Ramos (cell line): ENCODE measurements at regions not wholly inside any gene's neighbourhood (a gene's known extent, or its start where the extent isn't known, plus 50 kb on each side); places are given as distances from the start of the nearest gene placed in this dataset.

Experiments
- in situ Hi-C: fragments of 300-500 bp; cut with MboI; formaldehyde crosslinking; loops from one replicate; pipeline ENCODE4 v1.14.3; 2022; ENCODE audit warnings: low sequenced_read_pairs; ENCODE audit not compliant: unreplicated experiment

GRCh38 chr3:14284694-14285547 is 106.3 kb downstream of the LSM3 start:
- in situ Hi-C loops: no loop called here

- in situ Hi-C loops: no loop called here
Measured at GRCh38 chr3:14285548-14285925, 106.9 kb downstream of the LSM3 start.

DNA sequence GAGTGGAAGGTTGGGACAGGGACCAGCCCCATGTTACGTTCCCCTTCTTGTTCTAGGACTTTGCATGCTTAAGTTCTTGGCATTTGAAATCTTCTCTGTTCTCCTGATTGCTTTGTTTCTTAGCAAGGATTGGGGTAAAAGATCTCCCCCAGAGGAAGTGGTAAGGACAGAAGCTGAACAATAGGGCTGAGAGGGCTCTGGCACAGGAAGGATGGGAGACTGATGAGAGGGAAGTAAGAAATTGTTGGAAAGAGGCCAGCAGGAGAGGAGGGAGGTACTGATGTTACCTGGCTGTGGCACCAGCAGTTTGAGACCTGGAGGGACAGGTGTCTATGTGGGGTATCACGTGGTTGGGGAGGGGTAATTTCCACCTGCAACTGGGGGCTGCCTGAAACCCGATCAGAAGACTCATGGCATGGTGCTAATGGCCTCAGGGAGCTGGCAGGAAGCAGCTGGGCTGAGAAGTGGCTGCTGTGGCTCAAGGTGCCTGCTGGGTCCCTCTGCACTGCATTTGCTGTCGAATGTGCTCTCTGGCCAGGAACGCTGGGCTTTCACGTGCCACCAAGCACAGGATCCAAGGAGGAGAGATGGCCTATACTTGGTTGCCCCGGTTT is 108.4 kb downstream of the LSM3 start:
- in situ Hi-C loops: no loop called here

DNA sequence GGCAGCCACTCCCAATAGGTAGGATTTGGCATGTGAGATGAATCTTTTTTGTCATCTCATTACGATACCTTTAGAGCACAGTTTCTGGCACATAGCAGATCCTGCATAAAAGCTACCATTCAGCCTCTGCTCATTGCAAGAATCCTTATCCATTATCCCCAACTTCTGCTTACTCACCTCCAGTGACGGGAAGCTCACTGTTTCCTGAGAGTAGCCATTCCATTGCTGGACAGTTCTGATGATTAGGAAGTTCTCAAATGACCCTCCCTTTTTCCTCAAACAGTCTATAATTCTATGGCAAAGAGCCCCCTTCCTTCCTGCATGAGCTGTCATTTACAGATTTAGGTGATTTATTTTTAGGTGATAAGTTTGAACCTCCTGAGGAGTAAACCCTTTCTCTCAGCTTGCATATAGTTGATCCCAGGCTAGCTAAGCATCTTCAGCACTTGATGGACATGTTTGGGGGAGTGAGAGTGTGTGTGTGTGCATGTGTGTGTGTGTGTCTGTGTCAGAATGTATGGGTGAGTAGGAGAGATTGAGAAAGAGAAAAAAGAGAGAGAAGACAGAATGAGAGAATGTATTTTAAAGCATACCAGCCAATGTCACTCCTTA is 109.7 kb downstream of the LSM3 start:
- in situ Hi-C loops: no loop called here

DNA sequence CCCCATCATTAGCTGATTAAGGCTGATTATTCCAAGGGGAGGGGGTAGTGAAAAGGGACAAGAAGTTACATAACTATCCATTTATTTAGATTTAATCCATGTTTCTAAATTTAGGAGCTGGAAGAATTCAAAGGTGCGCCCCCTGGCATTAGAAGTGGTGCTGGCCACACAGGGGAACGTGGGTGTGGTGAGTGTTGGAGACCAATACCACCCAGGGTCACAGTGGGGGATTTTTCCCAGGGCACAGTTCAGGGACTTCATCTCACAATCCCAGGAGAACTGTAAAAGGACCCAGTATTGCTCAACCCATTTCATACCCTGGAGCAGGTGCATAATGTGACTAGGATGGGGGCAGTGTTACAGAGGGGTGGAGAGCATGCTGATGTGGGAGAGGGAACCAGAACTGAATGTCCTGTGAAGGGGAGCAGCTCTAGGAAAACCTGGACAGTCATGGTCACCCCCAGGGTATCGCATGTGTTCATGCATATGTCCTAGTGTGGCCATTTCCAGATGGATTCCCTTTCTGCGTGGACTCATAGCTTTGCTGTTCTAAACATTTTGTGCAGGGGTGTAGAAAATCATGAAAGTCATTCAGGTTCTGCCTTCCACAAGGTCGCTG is 110.3 kb downstream of the LSM3 start:
- in situ Hi-C loops: no loop called here

GRCh38 chr3:14289590-14290461 is 111.2 kb downstream of the LSM3 start:
- in situ Hi-C loops: no loop called here

DNA sequence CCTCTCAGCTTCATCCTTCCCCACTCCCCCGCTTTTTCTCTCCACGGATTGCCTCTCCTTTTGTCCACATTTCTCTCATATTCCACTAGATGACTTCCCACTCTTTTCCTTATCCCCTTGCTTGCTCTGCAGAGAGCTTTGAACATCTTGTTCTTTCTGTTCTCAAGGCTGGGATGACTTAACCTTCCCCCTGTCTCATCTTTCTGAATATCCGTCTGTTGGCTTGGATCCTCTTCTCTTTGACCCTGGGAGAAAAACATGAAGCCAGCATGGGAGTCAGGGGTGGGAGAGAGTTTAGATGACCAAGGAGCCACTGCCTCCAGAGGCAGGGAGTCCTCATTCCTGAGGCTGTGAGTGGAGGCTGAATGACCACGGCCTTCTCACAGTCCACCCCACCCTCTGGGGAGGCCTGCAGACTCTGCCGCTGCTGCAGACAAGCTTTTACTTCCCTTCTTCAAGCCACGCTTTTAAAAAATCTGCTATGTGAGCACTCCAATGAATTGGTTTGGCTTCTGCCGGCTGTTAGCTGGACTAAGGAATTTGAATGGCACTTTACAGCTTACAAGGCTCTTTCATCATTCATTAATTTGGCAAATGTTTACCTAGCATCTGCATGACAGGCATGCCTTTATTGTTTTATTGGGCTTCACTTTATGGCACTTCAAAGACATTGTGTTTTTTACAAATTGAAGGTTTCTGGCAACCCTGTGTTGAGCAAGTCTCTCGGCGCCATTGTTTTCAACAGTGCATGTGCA is 111.6 kb upstream of the SLC6A6 start:
- in situ Hi-C loops: no loop called here

- in situ Hi-C loops: no loop called here
Measured at GRCh38 chr3:14295037-14295436, 107.4 kb upstream of the SLC6A6 start.

DNA sequence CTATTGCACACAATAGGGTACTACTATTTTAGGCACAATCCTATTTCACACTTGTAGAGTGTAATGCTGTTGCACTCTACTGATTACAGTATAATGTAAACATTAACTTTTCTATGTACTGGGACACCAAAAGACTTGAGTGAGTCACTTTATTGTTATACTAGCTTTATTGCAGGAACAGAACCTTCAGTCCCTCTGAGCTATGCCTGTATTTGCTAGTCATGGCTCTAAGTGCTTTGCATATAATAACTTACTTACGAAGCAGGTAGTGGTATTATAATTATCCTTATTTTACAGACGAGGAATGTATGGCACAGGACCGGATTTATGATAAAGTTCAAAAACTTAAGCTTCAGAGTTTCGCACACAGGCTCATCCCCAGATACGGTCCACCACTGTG is 106.6 kb upstream of the SLC6A6 start:
- in situ Hi-C loops: no loop called here

DNA sequence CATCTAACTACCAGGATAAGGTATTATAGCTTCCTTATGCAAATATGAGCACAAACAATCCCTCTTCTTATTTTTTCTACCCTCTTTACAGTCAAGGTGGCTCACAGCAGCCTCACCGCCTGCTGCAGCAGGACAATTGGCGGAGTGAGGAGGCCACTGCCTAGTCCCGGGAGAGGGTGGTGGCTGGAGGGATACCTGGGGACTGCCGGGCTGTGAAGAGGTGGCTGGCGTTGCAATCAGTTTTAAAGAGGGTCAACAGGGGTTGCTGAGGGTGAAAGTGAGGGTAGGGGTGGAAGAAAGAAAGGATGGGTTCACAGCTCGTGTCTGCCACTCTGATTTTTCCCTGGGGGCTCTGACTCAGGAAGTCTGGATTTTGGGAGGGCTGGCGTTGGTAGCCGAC is 105.1 kb upstream of the SLC6A6 start:
- in situ Hi-C loops: no loop called here

DNA sequence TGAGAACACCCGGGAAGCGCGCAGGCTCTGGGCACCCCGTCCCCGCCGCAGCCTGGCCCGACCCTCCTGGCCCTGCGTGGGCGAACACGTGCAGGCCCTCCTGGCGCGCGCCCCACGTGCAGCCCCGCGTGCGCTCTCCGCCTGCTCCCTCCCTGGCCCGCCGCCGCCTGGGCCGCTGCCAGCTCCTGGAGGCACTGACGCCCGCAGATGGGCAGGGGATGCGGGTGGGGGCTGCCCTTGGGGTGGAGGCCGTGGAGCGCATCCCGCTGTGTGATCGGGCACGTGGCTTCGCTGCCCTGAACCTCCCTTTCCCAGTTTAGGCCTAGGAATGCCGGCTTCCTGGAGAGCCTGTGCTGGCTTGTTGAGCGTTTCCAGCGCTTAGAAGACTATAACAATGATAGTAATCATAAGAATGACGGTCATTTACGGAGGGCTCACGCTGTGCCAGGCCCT is 104.6 kb upstream of the SLC6A6 start:
- in situ Hi-C loops: no loop called here

GRCh38 chr3:14298442-14298841 is 104.0 kb upstream of the SLC6A6 start:
- in situ Hi-C loops: no loop called here

DNA sequence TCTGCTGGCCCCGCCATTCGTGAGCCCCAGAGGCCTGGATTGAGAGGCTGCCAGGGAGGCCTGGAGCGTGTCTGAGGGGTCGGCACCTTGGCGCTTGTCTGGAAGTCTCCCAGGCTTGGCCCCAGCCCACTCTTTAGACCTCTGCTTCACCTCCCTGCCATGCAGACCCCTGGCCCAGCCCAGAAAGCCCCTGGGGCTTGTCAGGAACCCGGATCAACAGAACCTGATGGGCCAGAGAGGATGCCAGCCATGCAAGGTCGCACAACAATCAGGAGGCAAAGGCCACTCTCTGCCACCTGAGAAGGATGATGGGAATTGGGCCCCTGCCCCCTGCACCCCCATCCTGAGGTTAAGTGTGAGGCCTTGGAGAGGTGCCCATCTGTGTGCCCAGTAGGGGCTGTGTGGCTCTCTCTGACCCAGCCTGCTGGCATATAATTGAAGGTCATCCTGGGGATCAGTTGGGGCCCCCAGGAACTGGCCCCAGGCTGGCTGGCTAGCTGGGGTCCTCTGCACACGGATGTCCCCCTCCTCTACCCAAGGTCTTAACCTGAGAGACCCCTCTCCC is 103.3 kb upstream of the SLC6A6 start:
- in situ Hi-C loops: no loop called here

GRCh38 chr3:14299767-14300166 is 102.6 kb upstream of the SLC6A6 start:
- in situ Hi-C loops: no loop called here

GRCh38 chr3:14300721-14301399 is 101.5 kb upstream of the SLC6A6 start:
- in situ Hi-C loops: no loop called here

DNA sequence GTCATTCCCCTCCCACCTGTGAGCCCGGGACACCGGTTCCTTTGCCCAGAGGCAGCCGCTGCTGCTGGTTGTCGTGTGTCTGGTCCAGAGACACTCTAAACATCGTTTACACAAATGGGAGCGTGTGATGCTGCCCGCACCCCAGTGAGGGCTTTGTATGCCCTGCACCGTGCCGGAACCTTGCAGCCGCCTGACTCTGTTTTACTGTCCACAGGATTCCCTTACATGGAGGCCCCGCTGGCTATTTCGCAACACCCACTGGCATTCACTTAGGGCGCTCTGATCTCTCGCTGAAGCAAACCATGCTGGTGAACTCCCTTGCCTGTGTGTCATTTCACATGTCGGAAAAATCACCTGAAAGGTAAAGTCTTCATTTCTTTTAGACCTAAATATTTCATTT is 100.8 kb upstream of the SLC6A6 start:
- in situ Hi-C loops: no loop called here

DNA sequence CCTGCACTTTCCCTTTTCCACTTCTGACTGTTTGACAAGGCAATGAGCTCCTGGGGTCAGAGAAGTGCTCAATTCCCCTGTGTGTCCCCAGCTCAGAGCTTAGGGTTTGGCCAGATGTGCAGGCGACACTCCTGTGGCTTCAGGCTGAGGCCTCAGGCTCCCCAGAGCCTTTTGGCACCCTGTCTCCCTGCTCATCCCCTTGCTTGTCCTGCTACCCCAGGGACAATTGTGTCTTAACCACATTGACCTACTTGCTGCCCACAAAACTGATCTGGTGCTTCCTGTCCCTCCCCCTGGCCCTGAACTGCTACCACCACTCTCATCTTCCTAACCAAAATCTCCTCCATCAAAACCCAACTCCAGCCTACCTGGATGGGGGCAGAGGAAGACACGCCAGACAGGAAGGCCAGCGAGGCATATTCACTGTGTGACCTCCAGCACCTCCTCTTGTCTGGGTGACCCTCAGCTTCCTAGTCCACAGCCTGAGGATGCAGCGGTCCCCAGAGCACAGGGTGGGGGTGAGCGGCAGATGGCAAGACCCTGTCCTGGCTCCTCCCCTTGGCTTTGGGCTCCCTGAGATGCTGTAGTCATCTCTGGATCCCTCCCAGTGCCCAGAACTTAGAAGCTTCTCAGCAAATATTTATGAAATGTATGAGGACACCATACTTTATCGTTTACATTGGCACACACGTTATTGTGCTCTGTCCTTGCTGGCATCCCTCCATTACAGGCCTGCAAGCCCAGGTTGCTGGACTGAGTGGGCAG is 98.9 kb upstream of the SLC6A6 start:
- in situ Hi-C loops: no loop called here
